ENCODE measurements at regions not wholly inside any gene's neighbourhood (a gene's known extent, or its start where the extent isn't known, plus 50 kb on each side); places are given as distances from the start of the nearest gene placed in this dataset.

GRCh38 chr13:50128428-50128931 lies 113.2 kb downstream of the KCNRG start:
- WGBS, 5 donors, result 67 to 86% (median 79%) methylated on average over 18 of the region's 18 CpGs
- Histone ChIP-seq H3K4me3 (no peak overlapping the region), H3K27me3 (peaks cover 25 to 70% (median 67%) of the 10 kb centered on the region in 3 donors), H3K9me3 (peaks cover 0 to 9% (median 0%) of the 10 kb centered on the region in 4 donors), H3K4me1 (peaks cover 31 to 65% (median 52%) of the 10 kb centered on the region in 4 donors), H3K36me3 (no peaks in the 10 kb centered on the region), H3K27ac (no peak overlapping the region)
- TF ChIP-seq POLR2A (IDR thresholded peaks at IDR 0.05) (no peak), POLR2AphosphoS5 (IDR thresholded peaks at IDR 0.05) (no peak), EP300 (IDR thresholded peaks at IDR 0.05) (no peak), CTCF (IDR thresholded peaks at IDR 0.05) (no peak)
- intact Hi-C loops (cut with DNase I; ENCODE audit: low total_unique reads), result no loop called here
- no peak for DNase-seq

- Histone ChIP-seq H3K9me3 (peaks cover 0 to 9% (median 0%) of the 10 kb centered on the region in 4 donors), H3K27ac (peak overlapping the region in 1 of 5 donors; percentile 34), H3K36me3 (no peaks in the 10 kb centered on the region), H3K4me3 (peak overlapping the region; percentile 26 to 50 (median 36)), H3K27me3 (peaks cover 25 to 77% (median 70%) of the 10 kb centered on the region in 3 donors), H3K4me1 (peaks cover 31 to 64% (median 52%) of the 10 kb centered on the region in 4 donors)
- DNase-seq, result no peak
- intact Hi-C loops (cut with DNase I; ENCODE audit: low total_unique reads), result no loop called here
- 26 to 37% (median 30%) methylated on average over 29 to 30 of the region's 30 CpGs for WGBS, 5 donors
- no peak for TF ChIP-seq POLR2A (IDR thresholded peaks at IDR 0.05)
- no peak for TF ChIP-seq EP300 (IDR thresholded peaks at IDR 0.05)
- no peak for TF ChIP-seq CTCF (IDR thresholded peaks at IDR 0.05)
- TF ChIP-seq POLR2AphosphoS5 (IDR thresholded peaks at IDR 0.05), result no peak
Observed at GRCh38 chr13:50129081-50129705, 113.9 kb downstream of the KCNRG start.

- Histone ChIP-seq H3K27ac (peak overlapping the region in 4 of 5 donors; percentile 7 to 34 (median 20)), H3K4me1 (peaks cover 31 to 64% (median 52%) of the 10 kb centered on the region in 4 donors), H3K4me3 (peak overlapping the region; percentile 26 to 50 (median 36)), H3K9me3 (peaks cover 0 to 9% (median 0%) of the 10 kb centered on the region in 4 donors), H3K27me3 (peaks cover 25 to 79% (median 70%) of the 10 kb centered on the region in 3 donors), H3K36me3 (no peaks in the 10 kb centered on the region)
- 6 to 15% (median 8%) methylated on average over 17 to 22 of the region's 22 CpGs for WGBS, 5 donors
- TF ChIP-seq CTCF (IDR thresholded peaks at IDR 0.05), result no peak
- no peak for TF ChIP-seq POLR2AphosphoS5 (IDR thresholded peaks at IDR 0.05)
- no peak for TF ChIP-seq EP300 (IDR thresholded peaks at IDR 0.05)
- no peak for TF ChIP-seq POLR2A (IDR thresholded peaks at IDR 0.05)
- intact Hi-C loops (cut with DNase I; ENCODE audit: low total_unique reads), result no loop called here
- DNase-seq, result peak in 1 of 2 donors; percentile 41
Observed at GRCh38 chr13:50129706-50130122, 114.5 kb downstream of the KCNRG start.

GRCh38 chr13:50130123-50130946 lies 115.1 kb downstream of the KCNRG start:
- Histone ChIP-seq H3K9me3 (peaks cover 0 to 9% (median 0%) of the 10 kb centered on the region in 4 donors), H3K27ac (peak overlapping the region in 4 of 5 donors; percentile 7 to 34 (median 20)), H3K4me1 (peaks cover 31 to 64% (median 51%) of the 10 kb centered on the region in 4 donors), H3K27me3 (peaks cover 25 to 79% (median 70%) of the 10 kb centered on the region in 3 donors), H3K36me3 (no peaks in the 10 kb centered on the region), H3K4me3 (peak overlapping the region; percentile 26 to 50 (median 36))
- WGBS, 5 donors, result 2 to 4% (median 2%) methylated on average over 41 to 63 of the region's 63 CpGs
- TF ChIP-seq POLR2A (IDR thresholded peaks at IDR 0.05) (no peak), EP300 (IDR thresholded peaks at IDR 0.05) (no peak), POLR2AphosphoS5 (IDR thresholded peaks at IDR 0.05) (no peak), CTCF (IDR thresholded peaks at IDR 0.05) (no peak)
- DNase-seq, result peak in 1 of 2 donors; percentile 66
- intact Hi-C loops (cut with DNase I; ENCODE audit: low total_unique reads), result no loop called here
